ENCODE measurements at regions not wholly inside any gene's neighbourhood (a gene's known extent, or its start where the extent isn't known, plus 50 kb on each side); places are given as distances from the start of the nearest gene placed in this dataset.

- no peaks in the 10 kb centered on the region for H3K36me3 ChIP-seq
- H3K4me3 ChIP-seq, result no peak overlapping the region
- DNase-seq (ENCODE audit: low spot score in 2 of 2), result no peak
- no peak overlapping the region for H3K27ac ChIP-seq
- no peaks in the 10 kb centered on the region for H3K27me3 ChIP-seq
- intact Hi-C loops (cut with DNase I), result no loop called here
- no peak for TF ChIP-seq CTCF (IDR thresholded peaks at IDR 0.05)
- H3K4me1 ChIP-seq, result no peaks in the 10 kb centered on the region
- no peaks in the 10 kb centered on the region for H3K9me3 ChIP-seq
Observed at GRCh38 chr15:72855791-72856190, 72.2 kb upstream of the ADPGK start.

GRCh38 chr15:72852273-72852672, 68.7 kb upstream of the ADPGK start:
- no peak for TF ChIP-seq CTCF (IDR thresholded peaks at IDR 0.05)
- DNase-seq (ENCODE audit: low spot score in 2 of 2), result no peak
- no peaks in the 10 kb centered on the region for H3K4me1 ChIP-seq
- H3K9me3 ChIP-seq, result no peaks in the 10 kb centered on the region
- no peak overlapping the region for H3K27ac ChIP-seq
- intact Hi-C loops (cut with DNase I), result no loop called here
- no peak overlapping the region for H3K4me3 ChIP-seq
- H3K36me3 ChIP-seq, result no peaks in the 10 kb centered on the region
- no peaks in the 10 kb centered on the region for H3K27me3 ChIP-seq

GRCh38 chr15:72851586-72851985, 68.0 kb upstream of the ADPGK start:
- no peak overlapping the region for H3K4me3 ChIP-seq
- intact Hi-C loops (cut with DNase I), result no loop called here
- H3K9me3 ChIP-seq, result no peaks in the 10 kb centered on the region
- H3K4me1 ChIP-seq, result no peaks in the 10 kb centered on the region
- H3K27me3 ChIP-seq, result no peaks in the 10 kb centered on the region
- TF ChIP-seq CTCF (IDR thresholded peaks at IDR 0.05), result no peak
- no peak overlapping the region for H3K27ac ChIP-seq
- DNase-seq (ENCODE audit: low spot score in 2 of 2), result no peak
- H3K36me3 ChIP-seq, result no peaks in the 10 kb centered on the region

- Histone ChIP-seq H3K27me3 (no peaks in the 10 kb centered on the region), H3K27ac (no peak overlapping the region), H3K36me3 (no peaks in the 10 kb centered on the region), H3K4me1 (peaks cover 0 to 3% of the 10 kb centered on the region in 2 donors), H3K9me3 (no peaks in the 10 kb centered on the region), H3K4me3 (no peak overlapping the region)
- TF ChIP-seq CTCF (IDR thresholded peaks at IDR 0.05), result no peak
- intact Hi-C loops (cut with DNase I), result no loop called here
- DNase-seq (ENCODE audit: low spot score in 2 of 2), result no peak
Observed at GRCh38 chr15:72850833-72851232, 67.3 kb upstream of the ADPGK start.

- TF ChIP-seq CTCF (IDR thresholded peaks at IDR 0.05), result no peak
- Histone ChIP-seq H3K4me1 (peaks cover 0 to 3% of the 10 kb centered on the region in 2 donors), H3K4me3 (no peak overlapping the region), H3K9me3 (no peaks in the 10 kb centered on the region), H3K27me3 (no peaks in the 10 kb centered on the region), H3K36me3 (no peaks in the 10 kb centered on the region), H3K27ac (no peak overlapping the region)
- intact Hi-C loops (cut with DNase I), result loop anchor here (5.0 kb wide), 1 partner anchor 34 kb away; no protein-coding TSS in a partner anchor
- DNase-seq (ENCODE audit: low spot score in 2 of 2), result no peak
Observed at GRCh38 chr15:72847806-72848205, 64.2 kb upstream of the ADPGK start.

GRCh38 chr15:72847033-72847432, 63.5 kb upstream of the ADPGK start:
- no peak for DNase-seq (ENCODE audit: low spot score in 2 of 2)
- no peaks in the 10 kb centered on the region for H3K36me3 ChIP-seq
- no peak for TF ChIP-seq CTCF (IDR thresholded peaks at IDR 0.05)

More at GRCh38 chr15:72847033-72847432, 63.5 kb upstream of the ADPGK start:
- no peaks in the 10 kb centered on the region for H3K27me3 ChIP-seq
- H3K4me1 ChIP-seq, result peaks cover 0 to 3% of the 10 kb centered on the region in 2 donors
- H3K27ac ChIP-seq, result no peak overlapping the region
- H3K4me3 ChIP-seq, result no peak overlapping the region
- no peaks in the 10 kb centered on the region for H3K9me3 ChIP-seq
- intact Hi-C loops (cut with DNase I), result loop anchor here (5.0 kb wide), 1 partner anchor 35 kb away; no protein-coding TSS in a partner anchor

Data from ascending aorta (tissue), 2 donors.